Stimulated activated CD4-positive, alpha-beta T cell treated with anti-CD3 and anti-CD28 coated beads, TNF-alpha, amount 100 ng/mL, for 24 hours (primary cell): ENCODE measurements at regions not wholly inside any gene's neighbourhood (a gene's known extent, or its start where the extent isn't known, plus 50 kb on each side); places are given as distances from the start of the nearest gene placed in this dataset.
"Not testable (repeated sequence)": the region's sequence is repeated elsewhere in the genome, so short reads cannot be mapped to it uniquely, and the experiment has no call there.

Experiments
- DNase-seq, 3 experiments: peaks; one replicate each; pipeline ENCODE4 v3.0.0-alpha.2; 2020; ENCODE audit warnings: low read depth in 3 of 3

- DNase-seq = no peak
These were observed 111.3 kb upstream of the NDUFV2 start for GRCh38 chr18:8991155-8991554.

DNA sequence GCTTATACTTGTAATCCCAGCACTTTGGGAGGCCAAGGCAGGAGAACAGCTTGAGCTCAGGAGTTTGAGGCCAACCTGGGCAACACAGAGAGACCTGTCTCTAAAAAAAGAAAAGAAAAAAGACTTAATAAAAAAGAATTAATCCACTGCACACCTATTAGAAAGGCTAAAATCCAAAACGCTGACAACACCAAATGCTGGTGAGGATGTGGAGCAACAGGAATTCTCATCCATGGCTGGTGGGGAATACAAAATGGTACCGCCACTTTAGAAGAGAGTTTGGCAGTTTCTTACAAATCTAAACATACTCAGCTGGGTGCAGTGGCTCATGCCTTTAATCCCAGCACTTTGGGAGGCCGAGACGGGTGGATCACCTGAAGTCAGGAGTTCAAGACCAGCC lies 110.0 kb upstream of the NDUFV2 start:
- not testable (repeated sequence) for DNase-seq

- no peak for DNase-seq
These were observed 107.9 kb upstream of the NDUFV2 start for GRCh38 chr18:8994603-8995002.

- no peak for DNase-seq
These were observed 107.4 kb upstream of the NDUFV2 start for GRCh38 chr18:8995096-8995495.

- DNase-seq = no peak
These were observed 105.6 kb upstream of the NDUFV2 start for GRCh38 chr18:8996771-8997432.

DNA sequence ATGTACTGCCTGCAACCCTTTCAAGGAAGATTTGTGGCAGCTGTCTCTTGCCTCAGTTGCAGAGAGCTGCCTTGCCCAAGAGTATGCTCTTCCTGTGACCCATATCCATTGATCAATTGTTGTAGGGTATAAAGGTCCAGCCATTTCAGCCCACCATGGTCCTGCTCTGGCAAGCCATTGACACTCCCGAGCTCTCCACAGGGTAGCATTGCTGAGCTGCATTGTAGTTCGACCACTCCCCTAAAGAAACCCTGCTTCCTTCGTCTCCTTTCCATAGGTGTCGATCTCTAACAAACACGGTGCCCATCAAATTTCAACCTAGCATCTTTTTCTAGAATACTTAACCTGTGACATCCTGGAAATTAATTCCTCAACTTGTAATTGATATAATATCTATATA lies 104.9 kb upstream of the NDUFV2 start:
- no peak for DNase-seq

GRCh38 chr18:8998481-8999217 lies 103.8 kb upstream of the NDUFV2 start:
- DNase-seq = no peak

DNA sequence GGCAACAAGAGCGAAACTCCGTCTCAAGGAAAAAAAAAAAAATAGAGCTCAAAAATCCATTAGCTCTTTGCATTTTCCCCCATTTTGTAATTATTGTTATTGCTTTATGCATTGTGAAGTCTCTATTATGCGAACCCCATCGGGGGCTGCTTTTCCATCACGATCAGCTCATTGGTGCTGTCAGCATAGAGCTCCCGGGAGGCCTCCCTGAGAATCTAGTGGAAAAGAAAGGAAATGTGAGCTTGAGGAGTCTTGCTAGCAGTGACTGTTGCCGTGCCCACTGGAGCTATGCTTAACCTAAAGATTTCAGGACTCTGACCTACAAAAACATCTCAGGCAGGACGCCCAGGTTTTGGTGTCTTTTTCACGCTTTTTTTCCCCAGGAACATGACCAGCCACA lies 102.6 kb upstream of the NDUFV2 start:
- DNase-seq = no peak

DNA sequence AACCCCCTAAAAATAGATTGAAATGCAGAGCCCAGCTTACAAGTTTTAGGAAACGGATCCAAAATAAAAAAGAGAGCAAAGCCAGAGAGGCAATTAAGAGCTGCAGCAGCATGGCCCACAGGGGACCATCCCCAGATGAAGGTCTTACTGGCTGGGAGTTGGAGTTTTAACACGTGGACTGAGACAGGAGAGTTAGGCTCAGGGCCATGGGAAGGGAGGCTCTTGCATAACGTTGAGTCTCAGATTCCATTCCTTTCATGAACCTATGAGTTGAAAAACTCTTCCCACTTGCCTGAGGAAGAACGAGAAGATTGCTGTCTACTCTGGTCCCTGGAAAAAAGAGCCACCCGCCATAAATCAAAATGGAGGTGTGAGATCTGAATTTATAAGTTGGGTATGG lies 101.8 kb upstream of the NDUFV2 start:
- DNase-seq = no peak

DNA sequence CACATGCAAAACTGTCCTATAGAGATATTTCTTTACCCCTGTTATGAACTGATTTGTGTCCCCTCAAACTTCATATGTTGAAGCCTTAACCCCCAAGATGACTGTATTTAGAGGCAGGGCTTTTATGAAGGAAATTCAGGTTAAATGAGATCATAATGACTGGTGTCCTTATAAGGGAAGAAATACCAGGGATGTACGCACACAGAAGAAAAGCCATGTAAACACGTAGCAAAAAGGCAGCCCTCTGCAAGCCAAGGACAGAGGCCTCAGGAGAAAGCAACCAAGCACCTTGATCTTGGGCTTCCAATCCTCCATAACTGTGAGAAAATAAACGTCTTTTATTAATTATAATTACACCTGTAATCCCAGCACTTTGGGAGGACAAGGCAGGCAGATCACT lies 101.3 kb upstream of the NDUFV2 start:
- no peak for DNase-seq

DNA sequence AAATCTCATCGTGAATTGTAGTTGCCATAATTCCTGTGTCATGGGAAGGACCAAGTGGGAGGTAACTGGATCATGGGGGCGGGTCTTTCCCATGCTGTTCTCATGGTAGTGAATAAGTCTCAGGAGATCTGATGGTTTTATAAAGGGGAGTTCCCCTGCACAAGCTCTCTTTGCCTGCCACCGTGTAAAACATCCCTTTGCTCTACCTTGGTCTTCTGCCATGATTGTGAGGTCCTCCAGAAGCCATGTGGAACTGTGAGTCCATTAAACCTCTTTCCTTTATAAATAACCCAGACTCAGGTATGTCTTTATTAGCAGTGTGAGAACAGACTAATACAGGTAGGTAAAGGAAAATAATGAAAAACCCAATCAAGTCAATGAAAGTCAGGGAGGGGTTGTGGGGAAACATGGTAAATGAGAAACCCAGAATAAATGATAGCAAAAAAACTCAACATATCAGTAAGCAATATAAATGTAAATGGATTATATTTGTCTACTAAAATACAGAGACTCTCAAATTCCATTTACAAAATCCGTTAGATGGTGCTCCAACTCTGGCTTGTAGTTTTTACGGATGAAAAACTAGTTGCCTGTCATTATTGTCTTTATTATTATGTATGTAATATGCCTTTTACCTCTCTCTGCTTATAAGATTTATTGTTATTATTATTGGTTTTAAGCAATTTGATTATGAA lies 98.9 kb upstream of the NDUFV2 start:
- DNase-seq = no peak

- DNase-seq = not testable (repeated sequence)
These were observed 98.2 kb upstream of the NDUFV2 start for GRCh38 chr18:9004308-9004707.

- DNase-seq = not testable (repeated sequence)
These were observed 94.8 kb upstream of the NDUFV2 start for GRCh38 chr18:9007700-9008099.

- no peak for DNase-seq
These were observed 94.2 kb upstream of the NDUFV2 start for GRCh38 chr18:9008200-9008708.

DNA sequence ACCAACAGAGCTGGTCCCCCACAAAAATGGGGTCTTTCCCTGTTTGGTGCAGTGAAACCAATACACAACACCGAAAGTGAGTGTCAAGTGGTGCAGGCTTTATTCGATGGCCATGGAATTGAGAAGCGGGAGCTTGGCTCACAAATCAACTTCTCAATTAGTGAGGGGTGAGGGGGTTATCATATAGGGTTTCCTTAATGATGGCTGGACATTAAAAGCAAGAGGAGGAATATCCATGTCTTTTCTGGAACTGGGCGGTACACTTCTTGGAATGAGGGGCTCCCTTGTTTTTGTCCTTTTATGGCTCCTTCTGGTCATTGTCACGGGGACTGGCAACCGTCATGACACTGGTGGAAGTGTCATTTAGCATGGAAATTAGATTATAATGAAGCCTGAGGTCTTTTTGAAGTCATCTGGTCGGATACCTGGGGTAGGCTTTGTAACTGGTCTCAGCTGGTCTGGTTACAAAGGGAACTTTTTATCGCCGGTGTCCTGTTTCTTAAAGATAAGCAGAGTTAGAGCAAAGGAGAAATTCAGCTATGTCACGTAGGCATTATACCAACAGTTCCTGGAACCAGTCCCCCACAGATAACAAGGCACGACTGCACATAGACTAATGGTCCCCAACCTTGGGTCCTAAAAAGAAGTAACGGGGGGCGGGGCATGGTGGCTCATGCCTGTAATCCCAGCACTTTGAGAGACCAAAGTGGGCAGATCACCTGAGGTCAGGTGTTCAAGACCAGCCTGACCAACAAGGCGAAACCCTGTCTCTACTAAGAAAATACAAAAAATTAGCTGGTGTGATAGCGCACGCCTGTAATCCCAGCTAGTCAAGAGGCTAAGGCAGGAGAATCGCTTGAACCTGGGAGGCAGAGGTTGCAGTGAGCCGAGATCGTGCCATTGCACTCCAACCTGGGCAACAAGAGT lies 93.5 kb upstream of the NDUFV2 start:
- DNase-seq = no peak

DNA sequence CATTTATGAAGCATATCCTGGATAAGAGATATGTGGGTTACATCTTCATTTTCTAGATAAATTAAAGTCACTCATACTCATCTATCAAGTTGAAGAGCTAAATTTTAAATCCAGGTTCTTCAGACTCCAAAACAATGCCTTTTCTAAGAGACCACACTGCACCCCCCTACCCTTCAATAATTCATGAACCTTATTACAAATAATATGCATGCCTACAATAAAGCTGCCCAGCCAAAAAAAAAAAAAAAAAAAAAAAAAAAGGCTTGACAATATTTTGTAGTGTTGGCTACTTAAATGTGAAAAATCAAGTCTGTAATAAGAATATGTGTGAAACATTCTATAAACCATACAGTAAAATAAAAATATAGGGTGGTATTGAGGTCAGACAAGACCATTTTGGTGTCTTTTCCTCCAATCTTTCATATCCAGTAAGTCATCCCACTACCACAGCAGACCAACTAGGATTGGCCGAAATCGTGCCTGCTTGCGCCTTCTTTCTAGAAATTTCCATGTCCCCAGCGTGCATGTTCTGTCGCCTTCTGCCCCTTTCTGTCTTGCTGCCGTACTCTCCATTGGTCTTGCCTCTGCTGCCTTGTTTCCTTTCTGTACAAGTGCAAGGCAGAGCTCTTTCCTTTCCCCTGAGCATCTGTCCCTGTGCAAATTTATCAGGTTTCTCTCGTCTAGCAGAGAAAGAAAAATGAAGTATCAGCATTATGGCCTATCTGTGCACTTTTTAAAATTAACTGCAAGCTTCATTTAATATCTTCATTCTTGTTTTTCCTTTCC lies 92.6 kb upstream of the NDUFV2 start:
- DNase-seq = no peak

- DNase-seq = no peak
These were observed 91.1 kb upstream of the NDUFV2 start for GRCh38 chr18:9011431-9011830.

GRCh38 chr18:9013926-9014373 lies 88.5 kb upstream of the NDUFV2 start:
- no peak for DNase-seq

DNA sequence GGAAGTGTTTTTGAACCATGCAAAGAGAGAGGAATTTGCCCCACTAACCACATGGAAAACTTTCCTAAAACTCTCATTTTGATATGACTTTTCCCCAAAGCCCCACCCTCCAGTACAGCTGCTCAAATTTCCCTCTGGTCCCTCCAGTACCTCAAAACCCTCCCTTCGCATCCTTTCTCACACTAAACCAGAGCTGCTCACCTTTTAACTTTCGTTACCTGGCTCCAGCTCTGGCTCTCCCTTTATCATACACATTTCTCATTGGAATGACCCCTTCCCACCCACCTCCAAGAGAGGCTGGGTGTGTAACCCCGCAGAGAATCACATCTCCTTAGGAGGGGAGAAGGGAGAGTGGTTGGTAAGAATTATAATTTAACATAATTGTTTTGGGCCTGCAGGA lies 86.8 kb upstream of the NDUFV2 start:
- no peak for DNase-seq

DNA sequence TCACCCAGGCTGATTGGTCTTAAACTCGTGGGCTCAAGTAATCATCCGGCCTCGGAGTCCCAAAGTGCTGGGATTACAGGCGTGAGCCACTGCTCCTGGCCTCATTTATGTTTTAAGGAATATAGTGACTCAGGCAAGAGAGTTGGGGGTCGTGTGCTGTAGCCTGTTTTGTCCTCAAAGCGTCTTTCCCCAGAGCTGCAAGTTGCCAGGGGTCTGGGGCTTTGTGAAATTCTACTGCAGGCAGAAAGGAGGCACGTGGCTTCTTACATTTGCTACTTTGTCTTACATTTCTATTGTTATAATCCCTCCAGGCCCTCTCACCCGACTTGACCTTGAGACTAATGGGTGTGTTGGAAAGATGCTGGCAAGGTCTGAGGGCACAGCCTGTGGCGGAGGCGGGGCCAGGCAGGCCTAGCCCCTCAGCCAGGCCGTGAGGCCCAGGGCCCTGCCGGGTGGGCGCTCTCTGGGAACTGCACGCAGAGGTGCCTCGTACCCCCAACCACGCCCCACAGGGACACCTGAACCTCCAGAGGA lies 85.8 kb upstream of the NDUFV2 start:
- no peak for DNase-seq
